Progenitor cell of endocrine pancreas (in vitro differentiated cells): ENCODE measurements at regions not wholly inside any gene's neighbourhood (a gene's known extent, or its start where the extent isn't known, plus 50 kb on each side); places are given as distances from the start of the nearest gene placed in this dataset.
A peak's percentile ranks its signal among the peaks of the same experiment; 100 is the strongest.

Source experiments
- DNase-seq: peaks from one replicate; pipeline ENCODE4 v3.0.0; 2021; ENCODE audit warnings: low spot score; ENCODE audit not compliant: unreplicated experiment
- H3K27ac Mint-ChIP-seq: 2 replicates; pipeline ENCODE4 v1.8.0; 2021; ENCODE audit warnings: mild to moderate bottlenecking, moderate library complexity, mixed read lengths
- H3K27me3 Mint-ChIP-seq: 2 replicates; pipeline ENCODE4 v1.8.0; 2021; ENCODE audit warnings: mixed read lengths
- H3K36me3 Mint-ChIP-seq: 2 replicates; pipeline ENCODE4 v1.8.0; 2022; ENCODE audit warnings: mixed read lengths; ENCODE audit not compliant: insufficient read depth
- H3K4me1 Mint-ChIP-seq: 2 replicates; pipeline ENCODE4 v1.8.0; 2021; ENCODE audit warnings: low read depth, mixed read lengths
- H3K4me3 Mint-ChIP-seq: 2 replicates; pipeline ENCODE4 v1.8.0; 2021; ENCODE audit warnings: low read depth, mild to moderate bottlenecking, moderate library complexity, mixed read lengths
- H3K9me3 Mint-ChIP-seq: 2 replicates; pipeline ENCODE4 v1.8.0; 2021; ENCODE audit warnings: low read depth, mixed read lengths
- CTCF ChIP-seq: fragments of 200-600 bp; sonication (generic); IDR thresholded peaks from one replicate; pipeline ENCODE4 v1.5.0; 2021; ENCODE audit warnings: antibody characterized with exemption, mild to moderate bottlenecking; ENCODE audit not compliant: unreplicated experiment

GRCh38 chr9:81741103-81741502 lies 51.8 kb upstream of the TLE1 start:
- no peak overlapping the region for H3K27ac Mint-ChIP-seq
- TF ChIP-seq CTCF: no peak
- peaks cover 13% of the 10 kb centered on the region for H3K27me3 Mint-ChIP-seq
- H3K4me3 Mint-ChIP-seq: no peak overlapping the region
- H3K9me3 Mint-ChIP-seq: peaks cover 4% of the 10 kb centered on the region
- no peak for DNase-seq
- H3K4me1 Mint-ChIP-seq: peaks cover 7% of the 10 kb centered on the region
- H3K36me3 Mint-ChIP-seq: no peaks in the 10 kb centered on the region

GRCh38 chr9:81748091-81748490 lies 58.7 kb upstream of the TLE1 start:
- Mint-ChIP-seq H3K4me1 (no peaks in the 10 kb centered on the region), H3K4me3 (no peak overlapping the region), H3K9me3 (peaks cover 4% of the 10 kb centered on the region), H3K36me3 (no peaks in the 10 kb centered on the region), H3K27me3 (no peaks in the 10 kb centered on the region), H3K27ac (no peak overlapping the region)
- TF ChIP-seq CTCF: no peak
- DNase-seq: no peak

GRCh38 chr9:81753436-81753835 lies 64.1 kb upstream of the TLE1 start:
- Mint-ChIP-seq H3K4me1 (no peaks in the 10 kb centered on the region), H3K27ac (no peak overlapping the region), H3K36me3 (no peaks in the 10 kb centered on the region), H3K9me3 (no peaks in the 10 kb centered on the region), H3K27me3 (peaks cover 29% of the 10 kb centered on the region), H3K4me3 (no peak overlapping the region)
- no peak for TF ChIP-seq CTCF
- DNase-seq: no peak

- peak overlapping the region; percentile 25 for H3K27ac Mint-ChIP-seq
- H3K27me3 Mint-ChIP-seq: peaks cover 29% of the 10 kb centered on the region
- H3K36me3 Mint-ChIP-seq: no peaks in the 10 kb centered on the region
- DNase-seq: no peak
- no peaks in the 10 kb centered on the region for H3K9me3 Mint-ChIP-seq
- H3K4me3 Mint-ChIP-seq: no peak overlapping the region
- H3K4me1 Mint-ChIP-seq: no peaks in the 10 kb centered on the region
- no peak for TF ChIP-seq CTCF
These were observed 64.9 kb upstream of the TLE1 start for GRCh38 chr9:81754245-81754644.

- H3K9me3 Mint-ChIP-seq: no peaks in the 10 kb centered on the region
- H3K36me3 Mint-ChIP-seq: no peaks in the 10 kb centered on the region
- DNase-seq: no peak
- no peak for TF ChIP-seq CTCF
- H3K27ac Mint-ChIP-seq: no peak overlapping the region
- no peaks in the 10 kb centered on the region for H3K4me1 Mint-ChIP-seq
- H3K4me3 Mint-ChIP-seq: no peak overlapping the region
- peaks cover 29% of the 10 kb centered on the region for H3K27me3 Mint-ChIP-seq
These were observed 66.4 kb upstream of the TLE1 start for GRCh38 chr9:81755721-81756120.

GRCh38 chr9:81756561-81756960 lies 67.2 kb upstream of the TLE1 start:
- Mint-ChIP-seq H3K4me3 (no peak overlapping the region), H3K27me3 (peaks cover 29% of the 10 kb centered on the region), H3K4me1 (no peaks in the 10 kb centered on the region), H3K36me3 (no peaks in the 10 kb centered on the region), H3K9me3 (no peaks in the 10 kb centered on the region), H3K27ac (no peak overlapping the region)
- TF ChIP-seq CTCF: no peak
- DNase-seq: no peak
